ENCODE measurements at regions not wholly inside any gene's neighbourhood (a gene's known extent, or its start where the extent isn't known, plus 50 kb on each side); places are given as distances from the start of the nearest gene placed in this dataset.

GRCh38 chr5:167936022-167936421, 355.4 kb upstream of the WWC1 start:
- TF ChIP-seq POLR2A (IDR thresholded peaks at IDR 0.05) (no peak), CTCF (IDR thresholded peaks at IDR 0.05) (no peak)
